SK-N-SH treated with all-trans-retinoic acid at 6 μM for 48 hours (cell line): ENCODE measurements at regions not wholly inside any gene's neighbourhood (a gene's known extent, or its start where the extent isn't known, plus 50 kb on each side); places are given as distances from the start of the nearest gene placed in this dataset.

Experiments
- ATAC-seq: fragments of 200-7000 bp; cut with Tn5 transposase; 3 replicates; pipeline ENCODE4 v1.9.1; 2020; ENCODE audit warnings: mild to moderate bottlenecking, moderate library complexity
- ARNTL ChIP-seq: fragments of 450-650 bp; formaldehyde crosslinking; IDR thresholded peaks from 2 replicates; pipeline ENCODE4 v1.5.0; 2020; ENCODE audit warnings: low read depth, mild to moderate bottlenecking, moderate library complexity, borderline replicate concordance
- BACH2 ChIP-seq: fragments of 250-450 bp; sonication (Bioruptor Pico); IDR thresholded peaks from 2 replicates; pipeline ENCODE4 v1.9.0; 2021; ENCODE audit warnings: mild to moderate bottlenecking, borderline replicate concordance
- CREB5 ChIP-seq: fragments of 250-450 bp; sonication (Bioruptor Pico); IDR thresholded peaks from 2 replicates; pipeline ENCODE4 v1.5.1; 2020; ENCODE audit warnings: low read depth, mild to moderate bottlenecking, moderate library complexity
- CSDC2 ChIP-seq: fragments of 250-450 bp; sonication (Bioruptor Pico); IDR thresholded peaks from 2 replicates; pipeline ENCODE4 v1.5.0; 2020; ENCODE audit warnings: mild to moderate bottlenecking, moderate library complexity
- CSRNP3 ChIP-seq: fragments of 250-450 bp; sonication (Bioruptor Pico); IDR thresholded peaks from 2 replicates; pipeline ENCODE4 v1.5.1; 2021; ENCODE audit warnings: mild to moderate bottlenecking, moderate library complexity
- ESRRG ChIP-seq: fragments of 250-450 bp; sonication (Bioruptor Pico); IDR thresholded peaks from 2 replicates; pipeline ENCODE4 v1.6.1; 2021; ENCODE audit warnings: mild to moderate bottlenecking
- GLIS3 ChIP-seq: fragments of 250-450 bp; sonication (Bioruptor Pico); IDR thresholded peaks from 2 replicates; pipeline ENCODE4 v1.5.0; 2020; ENCODE audit warnings: mild to moderate bottlenecking, moderate library complexity
- PATZ1 ChIP-seq: fragments of 250-450 bp; sonication (Bioruptor Pico); IDR thresholded peaks from 2 replicates; pipeline ENCODE4 v1.8.0; 2020; ENCODE audit warnings: mild to moderate bottlenecking, moderate library complexity, borderline replicate concordance
- POU6F1 ChIP-seq: fragments of 250-450 bp; sonication (Bioruptor Pico); IDR thresholded peaks from 2 replicates; pipeline ENCODE4 v1.8.0; 2021; ENCODE audit warnings: low read depth, mild to moderate bottlenecking, moderate library complexity, borderline replicate concordance
- PPARA ChIP-seq: fragments of 250-450 bp; sonication (Bioruptor Pico); IDR thresholded peaks from 2 replicates; pipeline ENCODE4 v1.5.0; 2020; ENCODE audit warnings: mild to moderate bottlenecking, borderline replicate concordance
- RARB ChIP-seq: fragments of 250-450 bp; sonication (Bioruptor Pico); IDR thresholded peaks from 2 replicates; pipeline ENCODE4 v1.8.0; 2021; ENCODE audit warnings: mild to moderate bottlenecking, moderate library complexity
- SNAI2 ChIP-seq: fragments of 250-450 bp; sonication (Bioruptor Pico); IDR thresholded peaks from 2 replicates; pipeline ENCODE4 v1.5.0; 2020; ENCODE audit warnings: mild to moderate bottlenecking, moderate library complexity
- TCF4 ChIP-seq: fragments of 250-450 bp; sonication (Bioruptor Pico); IDR thresholded peaks from 2 replicates; pipeline ENCODE4 v1.8.0; 2021; ENCODE audit warnings: mild to moderate bottlenecking, moderate library complexity, borderline replicate concordance
- TOX ChIP-seq: fragments of 250-450 bp; sonication (Bioruptor Pico); IDR thresholded peaks from 2 replicates; pipeline ENCODE4 v1.8.0; 2021; ENCODE audit warnings: mild to moderate bottlenecking, moderate library complexity, borderline replicate concordance
- TSHZ2 ChIP-seq: fragments of 250-450 bp; sonication (Bioruptor Pico); IDR thresholded peaks from 2 replicates; pipeline ENCODE4 v1.5.0; 2020; ENCODE audit warnings: mild to moderate bottlenecking, moderate library complexity
- ZC3H10 ChIP-seq: fragments of 250-450 bp; sonication (Bioruptor Pico); IDR thresholded peaks from 2 replicates; pipeline ENCODE4 v1.5.1; 2021; ENCODE audit warnings: mild to moderate bottlenecking, moderate library complexity
- ZFP3 ChIP-seq: fragments of 250-450 bp; sonication (Bioruptor Pico); IDR thresholded peaks from 2 replicates; pipeline ENCODE4 v1.5.0; 2020; ENCODE audit warnings: mild to moderate bottlenecking, moderate library complexity
- ZNF565 ChIP-seq: fragments of 450-650 bp; formaldehyde crosslinking; conservative IDR thresholded peaks from 2 replicates; pipeline ENCODE4 v1.5.0; 2020; ENCODE audit warnings: low read depth, mild to moderate bottlenecking, moderate library complexity
- ZNF70 ChIP-seq: fragments of 450-650 bp; formaldehyde crosslinking; IDR thresholded peaks from 2 replicates; pipeline ENCODE4 v1.5.0; 2020; ENCODE audit warnings: mild to moderate bottlenecking, moderate library complexity
- ZNF8 ChIP-seq: fragments of 450-650 bp; formaldehyde crosslinking; IDR thresholded peaks from 2 replicates; pipeline ENCODE4 v1.5.0; 2020; ENCODE audit warnings: mild to moderate bottlenecking, moderate library complexity

- TF ChIP-seq ZNF70 (CRISPR knock-in tag), result no peak
- TF ChIP-seq TOX (CRISPR knock-in tag), result no peak
- TF ChIP-seq PATZ1 (CRISPR knock-in tag), result no peak
- no peak for TF ChIP-seq GLIS3 (CRISPR knock-in tag)
- no peak for TF ChIP-seq TSHZ2 (CRISPR knock-in tag)
- TF ChIP-seq ARNTL (CRISPR knock-in tag), result no peak
- TF ChIP-seq CSRNP3, result no peak
- no peak for TF ChIP-seq ZFP3 (CRISPR knock-in tag)
- TF ChIP-seq ZC3H10 (CRISPR knock-in tag), result no peak
- TF ChIP-seq PPARA (CRISPR knock-in tag), result no peak
- no peak for TF ChIP-seq SNAI2
- TF ChIP-seq ZNF8 (CRISPR knock-in tag), result no peak
- TF ChIP-seq ZNF565 (CRISPR knock-in tag), result no peak
- no peak for TF ChIP-seq POU6F1
- no peak for TF ChIP-seq CSDC2 (CRISPR knock-in tag)
- no peak for TF ChIP-seq CREB5 (CRISPR knock-in tag)
- no peak for TF ChIP-seq RARB (CRISPR knock-in tag)
- TF ChIP-seq BACH2 (CRISPR knock-in tag), result no peak
- no peak for TF ChIP-seq ESRRG (CRISPR knock-in tag)
- no peak for TF ChIP-seq TCF4 (CRISPR knock-in tag)
- no peak for ATAC-seq
Observed at GRCh38 chr2:21233194-21233593, 109.4 kb downstream of the TDRD15 start.

- no peak for ATAC-seq
- TF ChIP-seq ZNF565 (CRISPR knock-in tag) (no peak), ZC3H10 (CRISPR knock-in tag) (no peak), TSHZ2 (CRISPR knock-in tag) (no peak), ARNTL (CRISPR knock-in tag) (no peak), PPARA (CRISPR knock-in tag) (no peak), GLIS3 (CRISPR knock-in tag) (no peak), BACH2 (CRISPR knock-in tag) (no peak), RARB (CRISPR knock-in tag) (no peak), ZNF70 (CRISPR knock-in tag) (no peak)
Observed at GRCh38 chr2:21234001-21234400, 110.2 kb downstream of the TDRD15 start.
